ENCODE measurements at regions not wholly inside any gene's neighbourhood (a gene's known extent, or its start where the extent isn't known, plus 50 kb on each side); places are given as distances from the start of the nearest gene placed in this dataset.

- TF ChIP-seq, protein P1, sequence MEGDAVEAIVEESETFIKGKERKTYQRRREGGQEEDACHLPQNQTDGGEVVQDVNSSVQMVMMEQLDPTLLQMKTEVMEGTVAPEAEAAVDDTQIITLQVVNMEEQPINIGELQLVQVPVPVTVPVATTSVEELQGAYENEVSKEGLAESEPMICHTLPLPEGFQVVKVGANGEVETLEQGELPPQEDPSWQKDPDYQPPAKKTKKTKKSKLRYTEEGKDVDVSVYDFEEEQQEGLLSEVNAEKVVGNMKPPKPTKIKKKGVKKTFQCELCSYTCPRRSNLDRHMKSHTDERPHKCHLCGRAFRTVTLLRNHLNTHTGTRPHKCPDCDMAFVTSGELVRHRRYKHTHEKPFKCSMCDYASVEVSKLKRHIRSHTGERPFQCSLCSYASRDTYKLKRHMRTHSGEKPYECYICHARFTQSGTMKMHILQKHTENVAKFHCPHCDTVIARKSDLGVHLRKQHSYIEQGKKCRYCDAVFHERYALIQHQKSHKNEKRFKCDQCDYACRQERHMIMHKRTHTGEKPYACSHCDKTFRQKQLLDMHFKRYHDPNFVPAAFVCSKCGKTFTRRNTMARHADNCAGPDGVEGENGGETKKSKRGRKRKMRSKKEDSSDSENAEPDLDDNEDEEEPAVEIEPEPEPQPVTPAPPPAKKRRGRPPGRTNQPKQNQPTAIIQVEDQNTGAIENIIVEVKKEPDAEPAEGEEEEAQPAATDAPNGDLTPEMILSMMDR (IDR thresholded peaks at IDR 0.05): no peak
- TF ChIP-seq POLR2A (IDR thresholded peaks at IDR 0.05; ENCODE audit: low read length): no peak
- no peak for TF ChIP-seq RNF2 (IDR thresholded peaks at IDR 0.05; ENCODE audit: borderline replicate concordance, low read depth)
- no peak for TF ChIP-seq EP300 (IDR thresholded peaks at IDR 0.05)
- TF ChIP-seq, protein P2, sequence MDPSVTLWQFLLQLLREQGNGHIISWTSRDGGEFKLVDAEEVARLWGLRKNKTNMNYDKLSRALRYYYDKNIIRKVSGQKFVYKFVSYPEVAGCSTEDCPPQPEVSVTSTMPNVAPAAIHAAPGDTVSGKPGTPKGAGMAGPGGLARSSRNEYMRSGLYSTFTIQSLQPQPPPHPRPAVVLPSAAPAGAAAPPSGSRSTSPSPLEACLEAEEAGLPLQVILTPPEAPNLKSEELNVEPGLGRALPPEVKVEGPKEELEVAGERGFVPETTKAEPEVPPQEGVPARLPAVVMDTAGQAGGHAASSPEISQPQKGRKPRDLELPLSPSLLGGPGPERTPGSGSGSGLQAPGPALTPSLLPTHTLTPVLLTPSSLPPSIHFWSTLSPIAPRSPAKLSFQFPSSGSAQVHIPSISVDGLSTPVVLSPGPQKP (IDR thresholded peaks at IDR 0.05; ENCODE audit: low read depth, low read length): no peak
- TF ChIP-seq CHD2 (IDR thresholded peaks at IDR 0.05; ENCODE audit: low read length, partially characterized antibody): no peak
- TF ChIP-seq FOSB (CRISPR knock-in tag; IDR thresholded peaks at IDR 0.05): no peak
- TF ChIP-seq RFX5 (IDR thresholded peaks at IDR 0.05): no peak
- TF ChIP-seq POLR2AphosphoS2 (conservative IDR thresholded peaks at IDR 0.05; ENCODE audit: low read length): no peak
- TF ChIP-seq SMC3 (IDR thresholded peaks at IDR 0.05): no peak
Measured at GRCh38 chr1:102239247-102239646, 242.5 kb upstream of the OLFM3 start.
